OCI-LY3 (cell line): ENCODE measurements at regions not wholly inside any gene's neighbourhood (a gene's known extent, or its start where the extent isn't known, plus 50 kb on each side); places are given as distances from the start of the nearest gene placed in this dataset.
"Not testable (repeated sequence)": the region's sequence is repeated elsewhere in the genome, so short reads cannot be mapped to it uniquely, and the experiment has no call there.

Experiments
- H2AFZ ChIP-seq: fragments of 200-600, 300-600 bp; shearing (Covaris generic); 2 replicates; pipeline ENCODE4 v1.6.0; 2014; ENCODE audit warnings: antibody characterized with exemption, low read depth, low read length
- H3K27ac ChIP-seq: fragments of 200-600, 300-600 bp; sonication (generic); 2 replicates; pipeline ENCODE4 v1.5.1; 2014; ENCODE audit warnings: mild to moderate bottlenecking, low read length, moderate library complexity, mixed read lengths
- H3K27me3 ChIP-seq: fragments of 200-600, 300-600 bp; sonication (generic); 2 replicates; pipeline ENCODE4 v1.6.1; 2014; ENCODE audit warnings: low read depth, low read length, mixed read lengths
- H3K36me3 ChIP-seq: fragments of 200-600, 300-600 bp; sonication (generic); replicated peaks from 2 replicates; pipeline ENCODE3; 2014; ENCODE audit warnings: low read depth, low read length, mixed read lengths
- H3K4me1 ChIP-seq: fragments of 300-600, 200-600 bp; sonication (generic); 2 replicates; pipeline ENCODE4 v1.6.1; 2014; ENCODE audit warnings: low read length, mixed read lengths
- H3K4me2 ChIP-seq: fragments of 200-600, 300-600 bp; sonication (generic); 2 replicates; pipeline ENCODE4 v1.6.1; 2014; ENCODE audit warnings: low read length, mixed read lengths
- H3K4me3 ChIP-seq: fragments of 300-600, 200-600 bp; sonication (generic); 2 replicates; pipeline ENCODE4 v1.5.1; 2014; ENCODE audit warnings: antibody characterized with exemption, mild to moderate bottlenecking, low read length, moderate library complexity
- H3K79me2 ChIP-seq: fragments of 300-600, 200-600 bp; shearing (Covaris generic); 2 replicates; pipeline ENCODE4 v1.6.1; 2014; ENCODE audit warnings: mild to moderate bottlenecking, low read length, mixed read lengths
- H3K9ac ChIP-seq: fragments of 300-600, 200-600 bp; shearing (Covaris generic); 2 replicates; pipeline ENCODE4 v1.6.0; 2014; ENCODE audit warnings: mild to moderate bottlenecking, low read length, moderate library complexity
- H3K9me3 ChIP-seq: fragments of 200-600, 300-600 bp; shearing (Covaris generic); 2 replicates; pipeline ENCODE4 v1.6.1; 2014; ENCODE audit warnings: low read length, mixed read lengths; ENCODE audit not compliant: insufficient read depth
- H4K20me1 ChIP-seq: fragments of 200-600, 300-600 bp; sonication (generic); 2 replicates; pipeline ENCODE4 v1.6.1; 2016; ENCODE audit warnings: low read length, mixed read lengths; ENCODE audit not compliant: insufficient read depth
- EZH2phosphoT487 ChIP-seq: fragments of 200-600 bp; shearing (Covaris generic); IDR thresholded peaks from 2 replicates; pipeline ENCODE4 v1.6.1; 2018; ENCODE audit warnings: antibody characterized with exemption, mixed run types, low read depth
- TF ChIP-seq, protein P1 (sequence below): fragments of 200-600, 300-600 bp; sonication (generic); IDR thresholded peaks from 2 replicates; pipeline ENCODE4 v1.5.1; 2014; ENCODE audit warnings: antibody characterized with exemption, low read length, low read depth

DNA sequence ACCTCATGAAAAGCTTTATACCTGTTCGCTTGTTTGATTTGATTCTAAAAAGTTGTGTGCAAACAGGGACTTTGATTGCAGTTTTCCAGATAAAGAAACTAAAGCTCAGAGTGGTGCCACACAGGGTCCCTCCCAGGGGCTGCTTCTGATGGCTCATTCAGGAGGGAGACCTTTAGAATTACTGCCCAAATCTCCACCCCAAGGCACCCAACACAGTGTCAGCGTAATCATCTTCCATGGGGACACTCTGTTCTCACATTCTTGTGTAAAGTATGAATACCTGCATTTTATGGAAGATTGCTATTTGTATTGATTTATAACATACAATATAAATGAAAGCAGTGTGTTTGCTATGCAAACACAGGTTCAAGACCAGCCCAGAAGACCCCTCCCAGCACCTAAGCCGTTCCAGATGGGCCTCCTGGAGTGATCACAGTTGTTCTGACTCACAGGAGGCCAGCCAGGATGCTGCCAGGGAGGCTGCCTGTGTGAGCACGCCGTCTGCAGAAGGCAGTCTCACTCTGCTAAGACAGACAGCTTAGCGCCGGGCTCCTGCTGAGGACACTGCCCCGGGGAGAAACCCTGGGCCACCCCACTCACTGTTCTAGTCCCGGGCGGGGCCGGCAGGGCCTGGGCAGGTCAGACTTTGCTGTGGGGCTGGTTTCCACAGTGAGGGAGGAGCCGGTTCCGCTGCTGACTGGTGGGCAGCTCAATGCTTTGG is 185.6 kb downstream of the FAM43A start:
- Histone ChIP-seq H4K20me1 (no peaks in the 10 kb centered on the region), H3K4me1 (peaks cover 26% of the 10 kb centered on the region), H3K9me3 (peaks cover 4% of the 10 kb centered on the region; the same call in 1 of the 2 replicates), H3K4me2 (peak overlapping the region; percentile 68), H3K36me3 (no peaks in the 10 kb centered on the region), H2AFZ (peak overlapping the region; percentile 44; the same call in 1 of the 2 replicates), H3K27ac (peak overlapping the region; percentile 43), H3K79me2 (no peaks in the 10 kb centered on the region), H3K9ac (peak overlapping the region; percentile 38; the same call in 1 of the 2 replicates), H3K4me3 (peak overlapping the region; percentile 59), H3K27me3 (peaks cover 14% of the 10 kb centered on the region)
- TF ChIP-seq EZH2phosphoT487, result no peak
- TF ChIP-seq, protein P1, sequence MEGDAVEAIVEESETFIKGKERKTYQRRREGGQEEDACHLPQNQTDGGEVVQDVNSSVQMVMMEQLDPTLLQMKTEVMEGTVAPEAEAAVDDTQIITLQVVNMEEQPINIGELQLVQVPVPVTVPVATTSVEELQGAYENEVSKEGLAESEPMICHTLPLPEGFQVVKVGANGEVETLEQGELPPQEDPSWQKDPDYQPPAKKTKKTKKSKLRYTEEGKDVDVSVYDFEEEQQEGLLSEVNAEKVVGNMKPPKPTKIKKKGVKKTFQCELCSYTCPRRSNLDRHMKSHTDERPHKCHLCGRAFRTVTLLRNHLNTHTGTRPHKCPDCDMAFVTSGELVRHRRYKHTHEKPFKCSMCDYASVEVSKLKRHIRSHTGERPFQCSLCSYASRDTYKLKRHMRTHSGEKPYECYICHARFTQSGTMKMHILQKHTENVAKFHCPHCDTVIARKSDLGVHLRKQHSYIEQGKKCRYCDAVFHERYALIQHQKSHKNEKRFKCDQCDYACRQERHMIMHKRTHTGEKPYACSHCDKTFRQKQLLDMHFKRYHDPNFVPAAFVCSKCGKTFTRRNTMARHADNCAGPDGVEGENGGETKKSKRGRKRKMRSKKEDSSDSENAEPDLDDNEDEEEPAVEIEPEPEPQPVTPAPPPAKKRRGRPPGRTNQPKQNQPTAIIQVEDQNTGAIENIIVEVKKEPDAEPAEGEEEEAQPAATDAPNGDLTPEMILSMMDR, result 0 out of 2 replicates have a peak, but pooled peaks have one; percentile 12

DNA sequence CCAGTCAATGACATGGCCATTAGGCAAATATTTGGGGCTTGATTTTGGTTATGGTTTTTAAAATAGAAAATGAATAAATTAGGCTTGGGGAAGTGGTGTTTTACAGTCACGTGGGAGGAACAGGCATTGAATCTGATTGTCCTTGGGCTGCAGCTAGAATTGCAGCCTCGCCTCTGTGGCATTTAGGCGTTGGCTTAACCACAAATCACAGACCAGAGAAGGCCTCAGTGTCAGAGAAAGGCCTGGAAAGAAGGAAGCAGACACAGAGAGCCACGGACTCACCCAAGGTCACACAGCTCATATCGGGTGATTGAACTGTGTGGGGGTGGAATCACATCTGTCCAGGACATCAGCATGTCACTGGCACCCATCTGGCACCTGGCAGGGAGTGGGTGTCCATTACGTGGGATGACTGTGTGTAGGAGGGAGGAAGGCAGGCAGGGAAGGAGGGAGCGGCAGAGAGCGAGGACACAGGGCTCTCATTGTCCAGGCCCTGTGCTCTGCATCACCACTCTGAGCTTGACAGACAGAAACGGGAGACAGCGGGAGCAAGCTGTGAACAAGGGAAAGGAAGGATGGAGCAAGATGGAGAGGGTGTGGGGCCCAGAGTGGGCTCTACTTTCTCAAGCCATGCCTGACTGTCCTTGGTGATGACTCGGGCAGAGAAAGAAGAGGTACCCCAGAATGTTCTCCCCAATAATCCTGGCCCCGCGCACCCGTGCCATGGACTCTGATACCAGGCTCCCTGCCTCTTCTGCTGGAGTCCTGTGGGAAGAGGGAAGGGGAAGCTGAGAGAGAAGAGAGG is 186.4 kb downstream of the FAM43A start:
- H3K27ac ChIP-seq, result peak overlapping the region; percentile 43
- H3K9me3 ChIP-seq, result peaks cover 4% of the 10 kb centered on the region; the same call in 1 of the 2 replicates
- no peaks in the 10 kb centered on the region for H4K20me1 ChIP-seq
- H3K4me2 ChIP-seq, result peak overlapping the region; percentile 68
- TF ChIP-seq EZH2phosphoT487, result no peak
- TF ChIP-seq, protein P1, result no peak
- H3K79me2 ChIP-seq, result no peaks in the 10 kb centered on the region
- peaks cover 13% of the 10 kb centered on the region for H3K27me3 ChIP-seq
- H3K36me3 ChIP-seq, result no peaks in the 10 kb centered on the region
- peaks cover 25% of the 10 kb centered on the region for H3K4me1 ChIP-seq
- peak overlapping the region; percentile 59 for H3K4me3 ChIP-seq
- H2AFZ ChIP-seq, result peak overlapping the region; percentile 44; the same call in 1 of the 2 replicates
- peak overlapping the region; percentile 38; the same call in 1 of the 2 replicates for H3K9ac ChIP-seq

DNA sequence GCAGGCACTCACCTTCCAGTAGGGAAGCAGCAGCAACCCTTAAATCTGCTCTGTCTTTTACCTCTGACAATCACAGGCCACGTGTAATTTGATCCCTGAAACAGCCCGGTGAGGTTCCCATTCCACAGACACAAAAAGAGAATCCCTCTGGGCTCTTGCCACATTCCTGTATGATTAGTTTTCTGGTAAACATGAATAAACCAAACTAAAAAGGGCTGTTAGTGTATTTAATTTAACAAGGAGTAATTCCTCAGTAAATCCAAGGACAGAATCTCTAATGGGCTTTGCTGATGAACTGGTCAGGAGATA is 186.9 kb downstream of the FAM43A start:
- Histone ChIP-seq H2AFZ (no peak overlapping the region), H3K9me3 (peaks cover 4% of the 10 kb centered on the region; the same call in 1 of the 2 replicates), H3K36me3 (no peaks in the 10 kb centered on the region), H3K4me2 (no peak overlapping the region; the same call in 1 of the 2 replicates), H3K79me2 (no peaks in the 10 kb centered on the region), H3K4me1 (peaks cover 25% of the 10 kb centered on the region), H3K4me3 (no peak overlapping the region), H3K27ac (no peak overlapping the region), H3K27me3 (peaks cover 10% of the 10 kb centered on the region), H3K9ac (no peak overlapping the region), H4K20me1 (no peaks in the 10 kb centered on the region)
- TF ChIP-seq, protein P1, result no peak
- no peak for TF ChIP-seq EZH2phosphoT487

DNA sequence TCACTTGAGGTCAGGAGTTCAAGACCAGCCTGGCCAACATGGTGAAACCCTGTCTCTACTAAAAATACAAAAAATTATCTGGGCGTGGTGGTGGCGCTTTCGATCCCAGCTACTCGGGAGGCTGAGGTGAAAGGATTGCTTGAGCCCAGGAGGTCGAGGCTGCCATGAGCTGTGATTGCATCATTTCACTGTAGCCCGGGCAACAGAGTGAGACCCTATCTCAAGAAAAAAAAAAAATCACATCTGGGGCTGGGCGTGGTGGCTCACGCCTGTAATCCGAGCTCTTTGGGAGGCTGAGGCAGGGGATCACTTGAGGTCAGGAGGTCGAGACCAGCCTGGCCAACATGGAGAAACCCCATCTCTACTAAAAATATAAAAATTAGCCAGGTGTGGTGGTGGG is 187.8 kb downstream of the FAM43A start:
- not testable (repeated sequence) for H2AFZ ChIP-seq, H3K9me3 ChIP-seq, H3K79me2 ChIP-seq, H3K27ac ChIP-seq, H3K4me3 ChIP-seq, H3K36me3 ChIP-seq, H4K20me1 ChIP-seq, H3K4me2 ChIP-seq, H3K9ac ChIP-seq
- Histone ChIP-seq H3K4me1 (peaks cover 25% of the 10 kb centered on the region), H3K27me3 (peaks cover 11% of the 10 kb centered on the region)
